GM12891 (cell line): ENCODE measurements at regions not wholly inside any gene's neighbourhood (a gene's known extent, or its start where the extent isn't known, plus 50 kb on each side); places are given as distances from the start of the nearest gene placed in this dataset.

Experiments used
- PAX5 ChIP-seq: IDR thresholded peaks from 2 replicates; pipeline ENCODE4 v1.6.1; 2011; ENCODE audit warnings: low read length, moderate library complexity, mild to moderate bottlenecking; ENCODE audit not compliant: insufficient read depth, severe bottlenecking
- POLR2A ChIP-seq: IDR thresholded peaks from 2 replicates; pipeline ENCODE4 v1.6.1; 2011; ENCODE audit warnings: low read depth, low read length, control low read depth
- POLR2AphosphoS5 ChIP-seq: IDR thresholded peaks from 2 replicates; pipeline ENCODE4 v1.6.1; 2011; ENCODE audit warnings: low read depth, low read length, control low read depth
- SPI1 ChIP-seq: IDR thresholded peaks from 2 replicates; pipeline ENCODE4 v1.6.1; 2011; ENCODE audit warnings: low read depth, low read length, control low read depth
- TAF1 ChIP-seq: IDR thresholded peaks from 2 replicates; pipeline ENCODE4 v1.6.1; 2011; ENCODE audit warnings: low read depth, low read length, control low read depth

DNA sequence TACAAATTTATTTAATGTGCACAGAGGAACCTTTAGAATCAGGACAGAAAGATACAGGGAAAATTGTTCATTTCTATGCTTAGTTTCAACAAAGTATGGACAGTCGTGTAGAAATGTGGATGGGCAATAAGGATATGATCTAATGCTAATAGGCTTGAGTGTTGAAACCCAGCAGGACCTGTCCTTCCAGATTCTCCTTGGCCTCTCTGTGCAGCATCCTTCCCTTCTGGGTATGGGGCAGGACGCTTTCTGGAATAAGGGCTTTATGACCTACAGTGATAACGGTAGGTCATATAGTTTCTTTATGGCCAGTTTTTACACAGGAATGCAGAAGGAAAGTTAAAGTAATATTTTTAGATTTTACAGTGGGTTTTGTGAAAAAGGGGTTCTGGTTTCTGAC lies 698.1 kb downstream of the SI start:
- TF ChIP-seq POLR2A (no peak), POLR2AphosphoS5 (no peak), TAF1 (no peak), SPI1 (no peak), PAX5 (no peak)
